ENCODE measurements at regions not wholly inside any gene's neighbourhood (a gene's known extent, or its start where the extent isn't known, plus 50 kb on each side); places are given as distances from the start of the nearest gene placed in this dataset.

DNA sequence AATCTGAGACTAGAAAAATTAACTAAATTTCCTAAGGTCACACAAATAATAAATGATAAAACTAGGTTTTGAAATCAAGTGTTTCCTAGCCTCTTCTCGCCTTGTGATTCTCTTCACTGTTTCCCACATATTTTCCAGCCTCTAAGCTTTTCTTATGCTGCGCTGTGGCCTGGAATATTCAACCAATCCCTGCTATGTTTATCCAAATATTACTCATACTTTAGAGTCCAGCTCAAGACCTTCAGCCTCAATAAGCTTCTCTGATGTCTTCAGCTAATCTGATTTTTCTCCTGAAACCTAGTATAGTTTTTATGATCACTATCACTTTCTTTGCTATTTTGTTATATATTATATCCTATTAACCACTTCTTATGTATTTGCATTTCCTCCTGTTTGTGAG, 303.1 kb upstream of the CDH6 start:
- TF ChIP-seq, protein P1, sequence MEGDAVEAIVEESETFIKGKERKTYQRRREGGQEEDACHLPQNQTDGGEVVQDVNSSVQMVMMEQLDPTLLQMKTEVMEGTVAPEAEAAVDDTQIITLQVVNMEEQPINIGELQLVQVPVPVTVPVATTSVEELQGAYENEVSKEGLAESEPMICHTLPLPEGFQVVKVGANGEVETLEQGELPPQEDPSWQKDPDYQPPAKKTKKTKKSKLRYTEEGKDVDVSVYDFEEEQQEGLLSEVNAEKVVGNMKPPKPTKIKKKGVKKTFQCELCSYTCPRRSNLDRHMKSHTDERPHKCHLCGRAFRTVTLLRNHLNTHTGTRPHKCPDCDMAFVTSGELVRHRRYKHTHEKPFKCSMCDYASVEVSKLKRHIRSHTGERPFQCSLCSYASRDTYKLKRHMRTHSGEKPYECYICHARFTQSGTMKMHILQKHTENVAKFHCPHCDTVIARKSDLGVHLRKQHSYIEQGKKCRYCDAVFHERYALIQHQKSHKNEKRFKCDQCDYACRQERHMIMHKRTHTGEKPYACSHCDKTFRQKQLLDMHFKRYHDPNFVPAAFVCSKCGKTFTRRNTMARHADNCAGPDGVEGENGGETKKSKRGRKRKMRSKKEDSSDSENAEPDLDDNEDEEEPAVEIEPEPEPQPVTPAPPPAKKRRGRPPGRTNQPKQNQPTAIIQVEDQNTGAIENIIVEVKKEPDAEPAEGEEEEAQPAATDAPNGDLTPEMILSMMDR (IDR thresholded peaks at IDR 0.05): no peak
- TF ChIP-seq POLR2A (IDR thresholded peaks at IDR 0.05) (no peak), EP300 (IDR thresholded peaks at IDR 0.05) (no peak)

Data from ovary (tissue), 3 donors.